GM18909 (cell line): ENCODE measurements at regions not wholly inside any gene's neighbourhood (a gene's known extent, or its start where the extent isn't known, plus 50 kb on each side); places are given as distances from the start of the nearest gene placed in this dataset.
A peak's percentile ranks its signal among the peaks of the same experiment; 100 is the strongest.

Experiments used
- ATAC-seq: cut with Tn5 transposase; IDR thresholded peaks from one replicate; pipeline ENCODE4 v1.9.1; 2021; ENCODE audit warnings: mild to moderate bottlenecking; ENCODE audit not compliant: unreplicated experiment, poor library complexity

- no peak for ATAC-seq
These were observed 230.0 kb upstream of the LNX1 start for GRCh38 chr4:53821179-53821851.

DNA sequence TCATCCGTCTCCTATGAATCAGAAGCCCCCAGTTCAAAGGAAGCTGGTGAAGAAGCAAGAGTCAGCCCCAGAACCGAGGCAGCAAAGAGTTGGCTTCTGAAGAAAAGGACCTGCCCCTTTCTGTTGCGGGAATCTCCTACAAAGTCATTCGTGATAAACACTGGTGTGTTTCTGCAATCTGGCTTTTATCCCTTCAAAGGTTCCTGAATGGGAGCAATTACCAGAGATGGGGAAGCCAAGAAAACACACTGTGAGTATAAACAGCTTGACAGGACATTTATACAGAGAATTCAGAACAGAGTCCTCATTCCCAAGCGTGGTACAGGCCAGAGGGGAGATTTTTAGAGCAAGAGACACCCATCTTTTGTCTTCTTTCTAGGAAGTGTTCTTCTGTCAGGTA, 226.8 kb upstream of the LNX1 start:
- ATAC-seq: no peak

GRCh38 chr4:53816561-53816960, 225.3 kb upstream of the LNX1 start:
- no peak for ATAC-seq

DNA sequence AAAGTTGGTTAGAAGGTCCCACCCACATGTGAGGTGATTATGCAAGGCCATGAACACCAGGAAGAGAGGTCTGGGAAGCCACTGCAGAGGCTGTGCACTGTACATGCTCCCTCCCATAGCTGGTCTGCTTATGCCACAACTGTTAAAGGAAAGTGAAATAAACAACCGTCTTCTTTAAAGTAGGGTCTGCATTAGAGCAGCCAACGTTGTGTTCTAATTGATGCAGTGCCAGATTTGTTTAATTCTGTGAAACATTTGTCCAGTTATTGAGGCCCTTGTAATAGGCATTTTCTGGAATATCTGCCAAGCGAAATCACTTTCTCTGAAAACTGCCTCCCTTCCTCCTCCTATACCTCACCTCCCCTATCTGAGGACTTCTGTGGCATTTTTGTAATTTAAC, 224.0 kb upstream of the LNX1 start:
- no peak for ATAC-seq

DNA sequence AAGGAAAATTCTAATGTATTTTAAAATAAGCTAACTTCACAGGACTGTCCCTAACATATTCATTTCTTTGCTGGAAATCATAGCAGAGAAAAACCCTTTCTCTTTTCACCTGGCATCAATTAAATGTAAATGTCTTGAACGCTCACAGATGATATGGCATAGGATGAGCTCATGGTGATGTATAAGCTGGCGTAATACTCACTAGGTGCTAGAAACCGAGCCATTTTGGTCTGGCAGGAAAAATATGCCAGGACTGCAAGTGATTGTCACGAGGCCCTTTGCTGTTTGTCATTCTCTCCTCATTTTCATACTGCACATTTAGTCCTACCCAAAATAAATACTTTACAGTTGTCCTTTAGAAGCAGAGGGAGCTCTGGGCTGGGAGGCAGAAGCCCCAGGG, 222.7 kb upstream of the LNX1 start:
- ATAC-seq: no peak

- no peak for ATAC-seq
These were observed 219.4 kb upstream of the LNX1 start for GRCh38 chr4:53810643-53811042.

GRCh38 chr4:53809816-53810215, 218.5 kb upstream of the LNX1 start:
- ATAC-seq: no peak

- ATAC-seq: no peak
These were observed 214.0 kb upstream of the LNX1 start for GRCh38 chr4:53805291-53805690.

GRCh38 chr4:53804719-53805118, 213.4 kb upstream of the LNX1 start:
- ATAC-seq: peak; percentile 77

GRCh38 chr4:53802500-53802899, 211.2 kb upstream of the LNX1 start:
- ATAC-seq: no peak

- ATAC-seq: no peak
These were observed 210.1 kb upstream of the LNX1 start for GRCh38 chr4:53801373-53801772.

DNA sequence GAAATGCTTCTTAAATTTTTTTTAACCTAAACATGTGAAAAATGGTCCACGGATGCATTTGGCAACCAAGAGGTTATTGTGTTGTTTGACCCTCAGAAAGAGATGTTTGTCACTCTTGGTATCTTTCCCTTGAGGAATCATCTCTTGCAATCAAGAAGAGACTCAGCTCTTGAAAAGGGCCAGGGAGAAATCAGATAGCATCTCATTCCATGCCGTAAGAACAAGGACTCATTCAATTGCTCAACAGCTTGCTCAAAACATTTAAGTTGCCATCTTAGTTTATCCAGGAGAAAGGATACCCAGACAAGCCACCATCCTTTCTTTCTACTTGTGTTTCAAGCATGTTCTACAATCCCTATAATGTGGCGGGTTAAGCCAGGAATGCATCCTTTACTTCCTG, 209.5 kb upstream of the LNX1 start:
- no peak for ATAC-seq

DNA sequence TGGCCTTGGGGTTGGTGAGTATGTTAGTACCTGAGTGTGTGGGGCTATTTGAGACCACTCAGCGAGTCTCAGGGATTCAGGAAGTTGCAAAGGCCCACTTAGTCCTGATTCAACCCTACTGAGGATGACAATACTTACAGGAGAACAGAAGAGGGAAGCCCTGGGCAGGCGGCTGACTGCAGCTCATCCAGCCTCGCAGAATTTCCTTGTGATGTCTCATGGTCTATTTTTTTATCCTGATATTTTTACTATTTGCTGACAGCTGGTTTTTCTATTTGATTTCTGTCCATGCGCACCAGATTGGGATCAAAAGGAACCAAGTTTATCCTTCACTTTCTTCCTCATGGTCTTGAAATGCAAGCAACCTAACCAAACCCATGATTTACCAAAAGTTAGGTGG, 201.8 kb upstream of the LNX1 start:
- ATAC-seq: no peak

GRCh38 chr4:53790286-53790685, 199.0 kb upstream of the LNX1 start:
- ATAC-seq: no peak

DNA sequence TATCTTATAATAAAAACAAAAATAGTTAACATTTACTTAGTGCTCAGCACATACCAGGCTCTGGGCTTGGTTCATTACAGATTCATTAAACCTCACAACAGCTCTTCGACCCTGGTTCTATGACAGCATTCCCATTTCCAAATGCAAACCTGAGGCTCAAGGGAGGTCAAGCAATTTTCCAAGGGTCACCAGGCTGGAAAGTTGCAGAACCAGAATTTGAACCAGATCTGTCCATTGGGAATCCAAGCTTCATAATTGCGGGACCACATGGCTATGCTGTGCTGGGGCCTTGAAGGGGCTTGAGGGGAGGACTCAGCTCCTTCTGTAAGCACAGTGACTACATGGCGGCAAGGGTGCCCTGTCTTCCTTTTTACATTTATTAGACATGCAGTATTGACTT, 197.3 kb upstream of the LNX1 start:
- no peak for ATAC-seq

DNA sequence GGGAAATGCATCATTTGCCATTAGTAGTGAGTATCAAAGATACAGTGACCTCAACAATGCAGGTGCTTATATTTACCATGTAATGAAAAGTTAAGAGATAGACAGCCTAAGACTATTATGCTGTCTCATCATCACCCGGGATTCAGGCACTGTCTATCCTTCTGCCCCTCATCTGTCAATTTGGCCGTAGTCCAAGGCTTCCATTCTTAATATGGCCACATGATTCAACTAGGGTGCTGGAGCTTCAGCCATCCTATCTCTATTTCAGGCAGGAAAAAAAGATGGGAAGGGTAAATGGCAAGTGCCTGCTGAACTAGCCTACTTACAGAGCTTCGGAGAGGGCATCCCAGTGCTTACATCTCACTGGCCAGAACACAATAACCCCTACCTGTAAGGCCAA, 196.7 kb upstream of the LNX1 start:
- no peak for ATAC-seq

- no peak for ATAC-seq
These were observed 195.3 kb upstream of the LNX1 start for GRCh38 chr4:53786632-53787031.

- no peak for ATAC-seq
These were observed 194.7 kb upstream of the LNX1 start for GRCh38 chr4:53785996-53786395.

DNA sequence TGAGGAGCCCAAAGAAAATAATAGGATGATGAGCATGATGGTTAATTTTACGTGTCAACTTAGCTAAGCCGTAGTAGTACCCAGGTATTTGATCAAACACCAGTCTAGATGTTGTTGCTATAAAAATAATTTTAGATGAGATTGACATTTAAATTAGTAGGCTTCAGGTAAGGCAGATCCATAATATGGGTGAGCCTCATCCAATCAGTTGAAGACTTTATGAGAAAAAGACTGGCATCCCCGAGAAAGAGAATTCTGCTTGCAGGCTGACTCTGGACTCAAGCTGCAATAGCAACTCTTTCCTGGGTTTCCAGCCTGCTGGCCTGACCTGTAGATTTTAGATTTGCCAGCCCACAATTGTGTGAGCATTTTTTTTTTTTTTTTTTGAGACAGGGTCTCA, 192.8 kb upstream of the LNX1 start:
- ATAC-seq: no peak

- ATAC-seq: no peak
These were observed 192.0 kb upstream of the LNX1 start for GRCh38 chr4:53783208-53783859.

- no peak for ATAC-seq
These were observed 191.2 kb upstream of the LNX1 start for GRCh38 chr4:53782458-53782845.
